Stomach (tissue), 8 donors: ENCODE measurements at regions not wholly inside any gene's neighbourhood (a gene's known extent, or its start where the extent isn't known, plus 50 kb on each side); places are given as distances from the start of the nearest gene placed in this dataset.
A peak's percentile ranks its signal among the peaks of the same experiment; 100 is the strongest.

Experiments used
- DNase-seq, 2 donors: peaks; one replicate each; pipeline versions ENCODE4 v3.0.0 to v3.0.0-alpha.2; 2013 to 2019
- H3K27ac ChIP-seq, 5 donors: fragments of 200-600 bp in 4 of 5; sonication (generic) in 4 of 5; one replicate each; pipeline ENCODE4 v1.5.1; 2013 to 2019; ENCODE audit warnings: mild to moderate bottlenecking in 1 of 5, moderate library complexity in 1 of 5
- H3K27me3 ChIP-seq, 3 donors: fragments of 200-600 bp; sonication (generic); one replicate each; pipeline ENCODE4 v1.5.1; 2017 to 2019; ENCODE audit warnings: mixed run types in 1 of 3
- H3K36me3 ChIP-seq, 4 donors: fragments of 200-600 bp; sonication (generic); 1 replicate in 3 of 4; 2 replicates in 1 of 4; pipeline ENCODE4 v1.5.1; 2016 to 2019
- H3K4me1 ChIP-seq, 4 donors: fragments of 200-600 bp; sonication (generic); one replicate each; pipeline ENCODE4 v1.5.1; 2016 to 2019
- H3K4me3 ChIP-seq, 4 donors: fragments of 200-600 bp; sonication (generic) in 3 of 4; one replicate each; pipeline ENCODE4 v1.5.1; 2016 to 2019; ENCODE audit warnings: mild to moderate bottlenecking in 1 of 4
- H3K9me3 ChIP-seq, 4 donors: fragments of 200-600 bp; sonication (generic); one replicate each; pipeline ENCODE4 v1.5.1; 2016 to 2019
- CTCF ChIP-seq, 7 experiments: fragments of 450-650 bp in 4 of 7; fragments of 200-600 bp in 3 of 7; sonication (generic) in 3 of 7; IDR thresholded peaks; one replicate each; pipeline ENCODE4 v1.5.1; 2016 to 2019; ENCODE audit warnings: antibody characterized with exemption in 7 of 7, control low read depth in 2 of 7, mild to moderate bottlenecking in 1 of 7
- EP300 ChIP-seq: sonication (generic); formaldehyde crosslinking; IDR thresholded peaks from one replicate; pipeline ENCODE4 v1.6.1; 2017; ENCODE audit warnings: antibody characterized with exemption
- POLR2A ChIP-seq, 4 donors: fragments of 450-650 bp; IDR thresholded peaks; one replicate each; pipeline ENCODE4 v1.6.1; 2016; ENCODE audit warnings: antibody characterized with exemption in 4 of 4, control low read depth in 2 of 4, mild to moderate bottlenecking in 1 of 4, moderate library complexity in 1 of 4
- POLR2AphosphoS5 ChIP-seq, 3 donors: sonication (generic); formaldehyde crosslinking; IDR thresholded peaks; one replicate each; pipeline ENCODE4 v1.6.1; 2016; ENCODE audit warnings: antibody characterized with exemption in 3 of 3
- WGBS, 5 donors: extraction: QIAGEN DNeasy Blood & Tissue Kit in 3 of 5; methylation state at CpG; one replicate each; pipeline versions ENCODE4 v1.1.5 to v1.1.7; 2013 to 2018; 5-methylcytosine and 5-hydroxymethylcytosine counted together
- intact Hi-C: fragments of 100-400 bp; cut with DNase I; formaldehyde crosslinking; loops from one replicate; pipeline ENCODE4 v1.15.1; 2023; ENCODE audit warnings: low total_unique reads
- donor health status: healthy with polysubstance abuse.
- donor health status: Bipolar disorder and iron deficiency.
- donor health status: healthy.

DNA sequence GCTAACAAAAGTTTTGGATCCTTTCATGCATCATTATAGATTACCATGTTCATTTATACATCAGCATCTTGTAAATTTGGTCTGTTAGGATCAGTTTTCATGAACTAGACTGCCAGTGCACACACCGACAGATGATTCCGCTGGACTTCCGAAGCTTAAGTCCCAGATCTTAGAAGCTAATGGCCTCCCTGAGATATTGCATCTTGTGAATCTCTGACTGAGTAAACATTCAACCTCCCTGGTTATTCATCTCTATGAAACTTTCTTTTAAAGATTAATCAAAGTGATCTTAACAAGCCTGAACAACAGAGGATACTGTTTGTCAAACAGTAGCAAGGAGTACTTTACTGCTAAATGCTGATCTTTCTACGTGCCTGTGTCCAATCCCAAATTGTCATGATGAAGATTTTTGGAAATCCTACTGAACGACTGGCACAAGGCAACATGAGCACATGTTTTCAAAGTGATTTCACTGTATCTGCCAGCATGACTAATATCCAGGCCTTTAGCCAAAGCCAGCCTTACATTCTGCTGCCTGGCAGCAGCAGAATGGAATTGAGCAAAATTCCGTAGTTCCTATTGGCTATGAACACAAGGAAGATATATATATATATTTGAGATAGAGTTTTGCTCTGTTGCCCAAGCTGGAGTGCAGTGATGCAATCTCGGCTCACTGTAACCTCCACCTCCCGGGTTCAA lies 91.3 kb upstream of the ANK3 start:
- intact Hi-C loops, result no loop called here
- Histone ChIP-seq H3K4me3 (no peak overlapping the region), H3K9me3 (no peaks in the 10 kb centered on the region), H3K27ac (no peak overlapping the region), H3K4me1 (peaks cover 0 to 10% (median 6%) of the 10 kb centered on the region in 4 donors), H3K36me3 (no peaks in the 10 kb centered on the region), H3K27me3 (no peaks in the 10 kb centered on the region)
- WGBS, 5 donors, result 46 to 55% (median 51%) methylated on average over 8 of the region's 8 CpGs
- TF ChIP-seq POLR2A (IDR thresholded peaks at IDR 0.05), result no peak
- no peak for TF ChIP-seq CTCF (IDR thresholded peaks at IDR 0.05)
- TF ChIP-seq POLR2AphosphoS5 (IDR thresholded peaks at IDR 0.05), result peak in 1 of 3 donors; percentile 38
- DNase-seq, result peak; percentile 39 to 71

- Histone ChIP-seq H3K27ac (no peak overlapping the region), H3K4me3 (no peak overlapping the region), H3K36me3 (no peaks in the 10 kb centered on the region), H3K4me1 (peaks cover 0 to 10% (median 6%) of the 10 kb centered on the region in 4 donors), H3K27me3 (no peaks in the 10 kb centered on the region), H3K9me3 (no peaks in the 10 kb centered on the region)
- no peak for DNase-seq
- intact Hi-C loops, result no loop called here
- TF ChIP-seq POLR2A (IDR thresholded peaks at IDR 0.05) (no peak), POLR2AphosphoS5 (IDR thresholded peaks at IDR 0.05) (no peak), EP300 (no peak), CTCF (IDR thresholded peaks at IDR 0.05) (no peak)
- WGBS, 5 donors, result 85 to 92% (median 91%) methylated on average over 4 of the region's 4 CpGs
Measured at GRCh38 chr10:60479305-60480020, 89.8 kb upstream of the ANK3 start.

- no peak for DNase-seq
- no peaks in the 10 kb centered on the region for H3K27me3 ChIP-seq
- H3K4me1 ChIP-seq, result peaks cover 0 to 9% (median 3%) of the 10 kb centered on the region in 4 donors
- 92 to 97% (median 96%) methylated on average over 2 of the region's 2 CpGs for WGBS, 5 donors
- H3K36me3 ChIP-seq, result no peaks in the 10 kb centered on the region
- no peaks in the 10 kb centered on the region for H3K9me3 ChIP-seq
- intact Hi-C loops, result no loop called here
- TF ChIP-seq POLR2AphosphoS5 (IDR thresholded peaks at IDR 0.05), result no peak
- no peak for TF ChIP-seq EP300
- TF ChIP-seq POLR2A (IDR thresholded peaks at IDR 0.05), result no peak
- no peak for TF ChIP-seq CTCF (IDR thresholded peaks at IDR 0.05)
- H3K4me3 ChIP-seq, result no peak overlapping the region
- H3K27ac ChIP-seq, result no peak overlapping the region
Measured at GRCh38 chr10:60476451-60476850, 86.8 kb upstream of the ANK3 start.

DNA sequence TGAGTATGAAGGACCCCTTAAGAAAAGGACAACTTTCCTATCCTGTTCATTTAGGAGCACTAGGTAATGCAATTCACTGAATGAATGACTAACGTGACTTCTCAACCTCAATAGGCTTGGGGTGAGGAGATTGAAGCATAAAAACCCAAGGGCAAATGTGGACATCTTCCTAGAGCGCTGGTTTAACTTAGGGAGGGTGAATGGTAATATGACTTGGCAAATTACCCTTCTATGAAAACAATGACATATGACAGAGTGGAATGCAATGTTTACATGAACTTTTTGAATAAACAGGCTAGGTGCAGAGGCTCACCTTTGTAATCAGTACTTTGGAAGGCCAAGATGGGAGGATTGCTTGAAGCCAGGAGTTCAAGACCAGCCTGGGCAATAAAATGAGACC lies 83.9 kb upstream of the ANK3 start:
- DNase-seq, result no peak
- no peaks in the 10 kb centered on the region for H3K9me3 ChIP-seq
- H3K4me1 ChIP-seq, result no peaks in the 10 kb centered on the region
- H3K36me3 ChIP-seq, result no peaks in the 10 kb centered on the region
- no peaks in the 10 kb centered on the region for H3K27me3 ChIP-seq
- TF ChIP-seq POLR2A (IDR thresholded peaks at IDR 0.05), result no peak
- TF ChIP-seq CTCF (IDR thresholded peaks at IDR 0.05), result no peak
- TF ChIP-seq EP300, result no peak
- WGBS, 5 donors, result 63 to 91% (median 73%) methylated on average over 2 of the region's 2 CpGs
- H3K4me3 ChIP-seq, result no peak overlapping the region
- H3K27ac ChIP-seq, result no peak overlapping the region
- intact Hi-C loops, result no loop called here
